Fibroblast of lung (primary cell): ENCODE measurements at regions not wholly inside any gene's neighbourhood (a gene's known extent, or its start where the extent isn't known, plus 50 kb on each side); places are given as distances from the start of the nearest gene placed in this dataset.

Source experiments
- DNase-seq, 2 donors: peaks; one replicate each; pipeline versions ENCODE4 v3.0.0 to v3.0.0-alpha.2; 2010; ENCODE audit warnings: low read depth in 2 of 2
- H2AFZ ChIP-seq: 2 replicates; pipeline ENCODE4 v1.5.1; 2012; ENCODE audit warnings: low read length, control low read depth, inconsistent platforms
- H3K27ac ChIP-seq: 2 replicates; pipeline ENCODE4 v1.5.1; 2011; ENCODE audit warnings: low read length, control low read depth; ENCODE audit not compliant: insufficient read depth
- H3K27me3 ChIP-seq: 2 replicates; pipeline ENCODE4 v1.5.1; 2011; ENCODE audit warnings: mild to moderate bottlenecking, low read length; ENCODE audit not compliant: control insufficient read depth, insufficient read depth
- H3K36me3 ChIP-seq: 2 replicates; pipeline ENCODE4 v1.5.1; 2011; ENCODE audit warnings: low read length; ENCODE audit not compliant: control insufficient read depth, insufficient read depth
- H3K4me1 ChIP-seq: 2 replicates; pipeline ENCODE4 v1.5.1; 2011; ENCODE audit warnings: low read length; ENCODE audit not compliant: control insufficient read depth, insufficient read depth; ENCODE audit errors: extremely low read depth
- H3K4me2 ChIP-seq: 2 replicates; pipeline ENCODE4 v1.5.1; 2011; ENCODE audit warnings: low read length, control low read depth; ENCODE audit not compliant: insufficient read depth; ENCODE audit errors: extremely low read depth
- H3K4me3 ChIP-seq, 4 experiments: fragments of 200-600 bp in 1 of 4; sonication (generic) in 1 of 4; replicated peaks in 1 of 4; 2 replicates each; pipeline ENCODE4 v1.5.1; 2011 to 2016; ENCODE audit warnings: low read length in 4 of 4, low read depth in 3 of 4, mild to moderate bottlenecking in 3 of 4, control low read depth in 2 of 4, inconsistent platforms in 1 of 4, mixed read lengths in 1 of 4; ENCODE audit not compliant: insufficient read depth in 1 of 4; ENCODE audit errors: control extremely low read depth in 1 of 4
- H3K79me2 ChIP-seq: 2 replicates; pipeline ENCODE4 v1.5.1; 2012; ENCODE audit warnings: mild to moderate bottlenecking, low read length, inconsistent platforms; ENCODE audit not compliant: control insufficient read depth, insufficient read depth
- H3K9ac ChIP-seq: 2 replicates; pipeline ENCODE4 v1.5.1; 2011; ENCODE audit warnings: mild to moderate bottlenecking, low read length, control low read depth; ENCODE audit not compliant: insufficient read depth
- H3K9me3 ChIP-seq: 2 replicates; pipeline ENCODE4 v1.5.1; 2012; ENCODE audit warnings: low read depth, low read length; ENCODE audit not compliant: control insufficient read depth, insufficient read depth
- H4K20me1 ChIP-seq: 2 replicates; pipeline ENCODE4 v1.5.1; 2011; ENCODE audit warnings: low read length; ENCODE audit not compliant: control insufficient read depth, insufficient read depth; ENCODE audit errors: extremely low read depth
- EZH2 ChIP-seq: IDR thresholded peaks from 2 replicates; pipeline ENCODE4 v1.5.1; 2012; ENCODE audit warnings: low read length, control low read depth, mild to moderate bottlenecking; ENCODE audit errors: missing control alignments
- TF ChIP-seq, protein P1 (sequence below), 2 donors: IDR thresholded peaks in 1 of 2; conservative IDR thresholded peaks in 1 of 2; 1 replicate in 1 of 2; 2 replicates in 1 of 2; pipeline ENCODE4 v1.5.1; 2011 to 2012; ENCODE audit warnings: low read length in 2 of 2, control low read depth in 1 of 2, inconsistent platforms in 1 of 2, low read depth in 1 of 2, mild to moderate bottlenecking in 1 of 2

DNA sequence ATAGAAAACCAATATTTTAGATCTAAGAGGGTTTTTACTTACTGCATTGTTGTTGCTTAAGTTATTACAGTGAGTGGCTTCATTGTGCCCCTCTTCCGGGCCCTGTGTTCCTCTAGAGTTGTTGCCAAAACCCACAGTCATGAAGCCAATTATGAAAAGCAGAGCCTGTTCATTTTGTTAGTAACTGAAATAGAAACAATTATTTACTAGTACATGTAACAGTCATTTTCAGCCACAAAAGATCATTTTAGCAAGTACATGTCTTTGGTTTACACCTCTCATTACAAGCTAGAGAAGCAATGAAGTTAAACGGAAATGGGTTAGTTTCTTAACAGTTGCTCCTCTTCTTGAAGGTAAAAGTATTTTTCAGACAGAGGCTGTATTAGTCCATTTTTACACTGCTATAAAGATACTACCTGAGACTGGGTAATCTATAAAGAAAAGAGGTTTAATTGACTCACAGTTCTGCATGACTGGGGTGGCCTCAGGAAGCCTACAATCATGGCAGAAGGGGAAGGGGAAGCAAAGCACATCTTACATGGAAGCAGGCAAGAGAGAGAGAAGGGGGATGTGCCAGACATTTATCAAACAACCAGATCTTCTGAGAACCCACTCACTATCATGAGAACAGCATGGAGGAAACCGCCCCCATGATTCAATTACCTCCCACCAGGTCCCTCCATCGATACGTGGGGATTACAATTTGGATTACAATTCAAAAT is 380.5 kb downstream of the SFMBT2 start:
- no peak overlapping the region for H2AFZ ChIP-seq
- no peaks in the 10 kb centered on the region for H3K36me3 ChIP-seq
- no peak overlapping the region for H3K4me2 ChIP-seq
- no peak overlapping the region for H3K9ac ChIP-seq
- DNase-seq = no peak
- H3K27me3 ChIP-seq = no peaks in the 10 kb centered on the region
- H4K20me1 ChIP-seq = no peaks in the 10 kb centered on the region
- H3K4me1 ChIP-seq = no peaks in the 10 kb centered on the region
- H3K9me3 ChIP-seq = no peaks in the 10 kb centered on the region
- TF ChIP-seq, protein P1, sequence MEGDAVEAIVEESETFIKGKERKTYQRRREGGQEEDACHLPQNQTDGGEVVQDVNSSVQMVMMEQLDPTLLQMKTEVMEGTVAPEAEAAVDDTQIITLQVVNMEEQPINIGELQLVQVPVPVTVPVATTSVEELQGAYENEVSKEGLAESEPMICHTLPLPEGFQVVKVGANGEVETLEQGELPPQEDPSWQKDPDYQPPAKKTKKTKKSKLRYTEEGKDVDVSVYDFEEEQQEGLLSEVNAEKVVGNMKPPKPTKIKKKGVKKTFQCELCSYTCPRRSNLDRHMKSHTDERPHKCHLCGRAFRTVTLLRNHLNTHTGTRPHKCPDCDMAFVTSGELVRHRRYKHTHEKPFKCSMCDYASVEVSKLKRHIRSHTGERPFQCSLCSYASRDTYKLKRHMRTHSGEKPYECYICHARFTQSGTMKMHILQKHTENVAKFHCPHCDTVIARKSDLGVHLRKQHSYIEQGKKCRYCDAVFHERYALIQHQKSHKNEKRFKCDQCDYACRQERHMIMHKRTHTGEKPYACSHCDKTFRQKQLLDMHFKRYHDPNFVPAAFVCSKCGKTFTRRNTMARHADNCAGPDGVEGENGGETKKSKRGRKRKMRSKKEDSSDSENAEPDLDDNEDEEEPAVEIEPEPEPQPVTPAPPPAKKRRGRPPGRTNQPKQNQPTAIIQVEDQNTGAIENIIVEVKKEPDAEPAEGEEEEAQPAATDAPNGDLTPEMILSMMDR (conservative IDR thresholded peaks at IDR 0.05 in 1 of 2, IDR thresholded peaks at IDR 0.05 in 1 of 2; ENCODE audit: low read depth in 1 of 2, low read length in 2 of 2) = no peak
- TF ChIP-seq EZH2 = no peak
- H3K79me2 ChIP-seq = no peaks in the 10 kb centered on the region
- no peak overlapping the region for H3K27ac ChIP-seq
- no peak overlapping the region for H3K4me3 ChIP-seq

DNA sequence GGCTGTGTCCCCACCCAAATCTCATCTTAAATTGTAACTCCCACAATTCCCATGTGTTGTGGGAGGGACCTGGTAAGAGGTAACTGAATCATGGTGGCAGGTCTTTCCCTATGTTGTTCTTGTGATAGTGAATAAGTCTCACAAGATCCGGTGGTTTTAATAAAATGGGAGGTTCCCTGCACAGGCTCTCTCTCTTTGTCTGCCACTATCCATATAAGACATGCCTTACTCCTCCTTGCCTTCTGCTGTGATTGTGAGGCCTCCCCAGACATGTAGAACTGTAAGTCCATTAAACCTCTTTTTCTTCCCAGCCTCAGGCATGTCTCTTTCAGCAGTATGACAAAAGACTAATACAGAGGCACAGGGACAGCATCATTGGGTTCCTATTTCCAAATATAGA is 381.2 kb downstream of the SFMBT2 start:
- H3K27ac ChIP-seq = no peak overlapping the region
- H3K9ac ChIP-seq = no peak overlapping the region
- H3K79me2 ChIP-seq = no peaks in the 10 kb centered on the region
- no peaks in the 10 kb centered on the region for H3K36me3 ChIP-seq
- H3K4me1 ChIP-seq = no peaks in the 10 kb centered on the region
- no peak overlapping the region for H3K4me3 ChIP-seq
- no peaks in the 10 kb centered on the region for H4K20me1 ChIP-seq
- no peaks in the 10 kb centered on the region for H3K27me3 ChIP-seq
- TF ChIP-seq, protein P1 (conservative IDR thresholded peaks at IDR 0.05 in 1 of 2, IDR thresholded peaks at IDR 0.05 in 1 of 2; ENCODE audit: low read depth in 1 of 2, low read length in 2 of 2) = no peak
- no peak for TF ChIP-seq EZH2
- no peak overlapping the region for H2AFZ ChIP-seq
- no peak for DNase-seq
- H3K9me3 ChIP-seq = no peaks in the 10 kb centered on the region
- H3K4me2 ChIP-seq = no peak overlapping the region

DNA sequence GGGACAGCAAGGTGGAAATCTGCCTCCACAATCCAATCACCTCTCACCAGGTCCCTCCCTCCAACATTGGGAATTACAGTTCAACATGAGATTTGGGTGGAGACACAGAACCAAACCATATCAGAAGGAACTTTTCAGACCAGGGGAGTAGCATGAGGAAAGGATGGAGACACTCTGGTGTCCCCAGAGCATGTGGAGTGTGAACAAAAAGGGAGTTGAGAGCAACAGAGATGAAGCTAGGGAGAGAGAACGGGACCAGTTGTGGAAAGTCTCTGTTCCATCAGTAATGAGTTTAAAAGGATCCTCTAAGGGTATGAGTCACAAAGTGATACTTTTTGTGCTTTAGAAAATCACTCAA is 382.0 kb downstream of the SFMBT2 start:
- TF ChIP-seq, protein P1 (conservative IDR thresholded peaks at IDR 0.05 in 1 of 2, IDR thresholded peaks at IDR 0.05 in 1 of 2; ENCODE audit: low read depth in 1 of 2, low read length in 2 of 2) = no peak
- TF ChIP-seq EZH2 = no peak
- no peaks in the 10 kb centered on the region for H3K4me1 ChIP-seq
- H3K27me3 ChIP-seq = no peaks in the 10 kb centered on the region
- H3K36me3 ChIP-seq = no peaks in the 10 kb centered on the region
- no peak overlapping the region for H3K27ac ChIP-seq
- H4K20me1 ChIP-seq = no peaks in the 10 kb centered on the region
- DNase-seq = no peak
- H3K4me2 ChIP-seq = no peak overlapping the region
- H3K4me3 ChIP-seq = no peak overlapping the region
- H3K9ac ChIP-seq = no peak overlapping the region
- H2AFZ ChIP-seq = no peak overlapping the region
- no peaks in the 10 kb centered on the region for H3K9me3 ChIP-seq
- H3K79me2 ChIP-seq = no peaks in the 10 kb centered on the region
